Activated CD8-positive, alpha-beta memory T cell treated with anti-CD3 and anti-CD28 coated beads, Interleukin-2, amount 10 ng/mL, durations not matched to agents 7 days and 5 days (primary cell): ENCODE measurements at regions not wholly inside any gene's neighbourhood (a gene's known extent, or its start where the extent isn't known, plus 50 kb on each side); places are given as distances from the start of the nearest gene placed in this dataset.
"Not testable (repeated sequence)": the region's sequence is repeated elsewhere in the genome, so short reads cannot be mapped to it uniquely, and the experiment has no call there.

Experiments
- ATAC-seq: fragments of 150-1000 bp; cut with Tn5 transposase; one replicate; pipeline ENCODE4 v1.10.0; 2021; ENCODE audit warnings: moderate library complexity
- CTCF ChIA-PET: fragments of 350-600 bp; sonication (Branson Sonifier 250); formaldehyde crosslinking; loops from one replicate; lab custom pipeline; 2021; ENCODE audit warnings: antibody characterized with exemption; lab: Charles Lee
- DNase-seq: peaks from one replicate; pipeline ENCODE4 v3.0.0-alpha.2; 2020
- H3K27ac Mint-ChIP-seq: one replicate; pipeline ENCODE4 v1.8.0; 2021; ENCODE audit warnings: mild to moderate bottlenecking, mixed read lengths
- H3K27me3 Mint-ChIP-seq: one replicate; pipeline ENCODE4 v1.8.0; 2021; ENCODE audit warnings: mixed read lengths
- H3K36me3 Mint-ChIP-seq: one replicate; pipeline ENCODE4 v1.8.0; 2021; ENCODE audit warnings: mild to moderate bottlenecking, mixed read lengths
- H3K4me1 Mint-ChIP-seq: one replicate; pipeline ENCODE4 v1.8.0; 2021; ENCODE audit warnings: mixed read lengths
- H3K4me3 Mint-ChIP-seq: one replicate; pipeline ENCODE4 v1.8.0; 2021; ENCODE audit warnings: mild to moderate bottlenecking, moderate library complexity, mixed read lengths
- H3K9me3 Mint-ChIP-seq: one replicate; pipeline ENCODE4 v1.8.0; 2022; ENCODE audit warnings: low read depth, mixed read lengths

DNA sequence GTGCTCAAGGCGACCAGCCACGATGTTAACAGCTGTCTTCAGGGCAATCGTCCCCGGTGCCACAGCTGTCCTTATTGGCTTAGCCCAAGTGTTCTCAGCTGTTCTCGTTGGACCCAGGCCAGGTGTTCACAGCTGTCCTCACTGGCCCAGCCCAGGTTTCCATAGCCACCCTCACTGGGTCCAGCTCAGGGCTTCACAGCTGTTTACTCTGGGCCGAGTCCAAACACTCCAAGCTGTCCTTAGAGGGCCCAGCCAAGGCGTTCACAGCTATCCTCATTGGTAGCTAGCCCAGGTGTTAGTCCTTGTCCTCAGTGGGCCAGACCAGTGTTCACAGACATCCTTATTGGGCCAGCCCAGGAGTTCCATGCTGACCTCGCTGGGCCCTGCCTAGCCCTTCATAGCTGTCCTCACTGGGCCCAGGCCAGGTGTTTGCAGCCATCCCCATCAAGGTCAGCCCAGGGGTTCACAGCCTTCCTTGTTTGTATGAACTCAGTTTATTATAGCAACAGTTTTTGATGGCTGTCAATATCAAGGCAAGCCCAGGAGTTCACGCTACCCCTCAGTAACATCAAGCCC lies 106.0 kb upstream of the THOC3 start:
- H3K4me3 Mint-ChIP-seq, DNase-seq, H3K27me3 Mint-ChIP-seq, H3K9me3 Mint-ChIP-seq, CTCF ChIA-PET, ATAC-seq, H3K4me1 Mint-ChIP-seq, H3K36me3 Mint-ChIP-seq, H3K27ac Mint-ChIP-seq: not testable (repeated sequence)

GRCh38 chr5:176083717-176084116 lies 115.6 kb upstream of the THOC3 start:
- ATAC-seq, H3K27ac Mint-ChIP-seq, DNase-seq, H3K4me3 Mint-ChIP-seq, H3K9me3 Mint-ChIP-seq, H3K36me3 Mint-ChIP-seq, H3K4me1 Mint-ChIP-seq, CTCF ChIA-PET, H3K27me3 Mint-ChIP-seq: not testable (repeated sequence)

DNA sequence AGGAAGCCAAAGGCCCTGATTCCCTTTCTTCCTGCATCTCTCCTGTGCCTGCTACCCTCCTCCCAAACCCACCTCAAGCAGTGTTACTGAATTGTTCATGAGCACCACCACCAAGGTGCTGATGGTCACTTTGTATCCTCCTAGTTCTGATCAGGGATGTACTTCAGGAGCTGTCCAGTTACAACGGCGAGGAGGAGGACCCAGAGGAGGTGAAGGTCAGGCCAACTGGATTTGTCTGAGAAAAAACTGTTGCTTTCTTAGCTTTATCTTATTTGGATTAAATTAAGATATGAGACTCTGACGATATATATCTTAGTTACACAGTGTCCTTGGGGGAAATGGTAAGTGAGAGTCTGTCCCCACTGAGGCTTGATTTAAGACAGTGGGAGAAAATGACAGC lies 135.0 kb upstream of the THOC3 start:
- CTCF ChIA-PET, H3K9me3 Mint-ChIP-seq, H3K4me3 Mint-ChIP-seq, ATAC-seq, DNase-seq, H3K4me1 Mint-ChIP-seq, H3K27me3 Mint-ChIP-seq, H3K27ac Mint-ChIP-seq, H3K36me3 Mint-ChIP-seq: not testable (repeated sequence)

DNA sequence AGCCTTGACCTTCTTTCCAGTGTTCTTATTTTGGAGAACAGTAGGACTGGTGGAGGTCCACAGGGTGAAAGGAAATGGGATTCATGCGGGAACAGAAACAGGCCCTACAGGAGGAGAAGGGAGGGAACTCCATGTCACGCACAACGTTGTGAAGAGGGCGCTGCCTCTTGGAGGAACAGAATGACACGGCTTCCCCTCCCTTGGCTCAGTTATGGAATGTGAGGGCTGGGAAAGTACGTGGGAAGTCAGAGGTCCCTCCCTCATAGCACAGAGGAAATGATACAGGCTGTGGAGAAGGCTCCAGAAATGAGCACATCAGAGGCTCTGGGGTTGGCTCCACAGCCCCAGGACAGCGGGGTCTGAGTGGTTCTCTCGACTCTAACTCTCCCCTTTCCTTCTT lies 125.3 kb upstream of the SIMC1 start:
- H3K27ac Mint-ChIP-seq, H3K4me3 Mint-ChIP-seq, H3K9me3 Mint-ChIP-seq, CTCF ChIA-PET, H3K27me3 Mint-ChIP-seq, ATAC-seq, H3K4me1 Mint-ChIP-seq, H3K36me3 Mint-ChIP-seq, DNase-seq: not testable (repeated sequence)

- H3K27me3 Mint-ChIP-seq, ATAC-seq, H3K27ac Mint-ChIP-seq, H3K4me1 Mint-ChIP-seq, DNase-seq, H3K9me3 Mint-ChIP-seq, H3K36me3 Mint-ChIP-seq, H3K4me3 Mint-ChIP-seq, CTCF ChIA-PET: not testable (repeated sequence)
Observed at GRCh38 chr5:176113673-176114335, 124.4 kb upstream of the SIMC1 start.

DNA sequence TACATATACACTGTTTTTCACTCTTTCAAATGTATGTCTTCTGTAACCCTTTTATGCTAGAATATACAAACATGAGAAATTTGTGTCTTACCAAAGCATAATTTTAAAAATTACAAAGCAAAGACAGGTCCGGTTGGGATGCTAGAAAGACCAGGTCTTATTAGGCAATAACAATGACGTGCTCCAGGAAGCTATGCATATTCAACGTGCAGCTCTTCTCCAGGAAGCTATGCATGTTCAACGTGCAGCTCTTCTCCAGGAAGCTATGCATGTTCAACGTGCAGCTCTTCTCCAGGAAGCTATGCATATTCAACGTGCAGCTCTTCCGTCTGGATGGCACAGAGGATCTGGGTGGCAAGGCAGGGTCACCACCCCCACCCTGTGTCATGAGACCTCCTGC lies 123.4 kb upstream of the SIMC1 start:
- DNase-seq, H3K4me3 Mint-ChIP-seq, ATAC-seq, H3K9me3 Mint-ChIP-seq, H3K27ac Mint-ChIP-seq, H3K4me1 Mint-ChIP-seq, CTCF ChIA-PET, H3K27me3 Mint-ChIP-seq, H3K36me3 Mint-ChIP-seq: not testable (repeated sequence)

DNA sequence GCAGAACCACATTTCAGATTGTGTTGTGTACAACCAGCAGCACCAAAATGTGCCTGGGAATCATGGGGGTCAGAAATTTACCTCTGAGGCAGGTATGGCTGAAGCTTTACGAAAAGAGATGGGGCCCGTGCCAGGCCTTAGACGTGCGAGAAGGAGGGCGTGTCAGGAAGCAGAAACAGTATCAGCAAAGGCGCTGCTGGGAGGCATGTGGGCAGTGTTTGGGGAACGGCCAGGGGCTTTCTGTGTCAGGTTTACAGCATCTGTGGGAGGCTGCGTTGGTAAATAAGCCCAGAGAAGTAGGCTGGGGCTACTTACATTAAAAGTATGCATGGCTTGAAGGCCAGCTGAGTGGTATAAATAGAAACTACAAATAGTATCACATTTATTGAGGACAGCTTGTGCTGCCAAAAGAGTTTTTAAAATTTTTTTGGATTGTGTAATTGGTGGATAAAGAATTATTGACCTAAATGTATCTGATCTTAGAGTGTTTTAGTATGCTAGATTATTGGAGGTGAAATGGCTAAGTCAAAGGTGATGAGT lies 120.5 kb upstream of the SIMC1 start:
- H3K27ac Mint-ChIP-seq, H3K36me3 Mint-ChIP-seq, H3K27me3 Mint-ChIP-seq, CTCF ChIA-PET, DNase-seq, H3K4me3 Mint-ChIP-seq, ATAC-seq, H3K9me3 Mint-ChIP-seq, H3K4me1 Mint-ChIP-seq: not testable (repeated sequence)

DNA sequence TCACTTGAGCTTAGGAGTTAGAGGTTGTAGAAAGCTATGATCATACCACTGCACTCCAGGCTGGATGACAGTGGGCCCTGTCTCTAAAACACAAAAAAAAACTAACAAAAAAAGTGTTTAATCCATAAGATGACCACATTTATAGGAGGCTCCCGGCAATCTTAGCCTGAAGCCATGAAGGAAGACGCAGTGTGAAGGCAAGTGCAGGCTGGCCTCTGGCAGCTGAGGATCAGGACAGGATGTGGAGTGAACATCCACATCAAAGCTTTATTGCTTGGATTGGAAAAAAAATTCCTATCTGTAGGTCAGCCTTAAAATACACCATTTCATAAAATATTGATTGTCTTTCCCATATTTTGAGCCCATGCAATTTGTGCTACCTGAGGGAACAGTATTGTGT lies 115.9 kb upstream of the SIMC1 start:
- DNase-seq, ATAC-seq, CTCF ChIA-PET, H3K9me3 Mint-ChIP-seq, H3K27me3 Mint-ChIP-seq, H3K4me1 Mint-ChIP-seq, H3K4me3 Mint-ChIP-seq, H3K27ac Mint-ChIP-seq, H3K36me3 Mint-ChIP-seq: not testable (repeated sequence)

DNA sequence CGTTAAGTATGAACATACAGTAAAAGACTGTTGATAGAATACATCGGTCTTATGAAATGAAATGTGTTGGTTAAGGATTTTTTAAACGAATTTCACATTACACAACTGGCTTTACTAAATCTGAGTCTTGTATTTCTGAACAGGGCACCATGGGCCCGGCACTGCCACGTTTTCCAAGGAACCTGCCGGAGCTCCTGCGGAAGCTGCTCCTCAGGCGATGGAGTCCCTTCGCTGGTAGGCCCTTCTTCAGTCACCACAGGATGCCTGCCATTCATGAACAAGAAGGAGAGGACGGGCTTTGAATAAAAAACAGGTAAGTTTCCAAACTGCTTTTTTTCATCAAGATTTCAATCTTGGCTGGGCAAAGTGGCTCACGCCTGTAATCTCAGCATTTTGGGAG lies 114.1 kb upstream of the SIMC1 start:
- ATAC-seq, H3K9me3 Mint-ChIP-seq, CTCF ChIA-PET, H3K27ac Mint-ChIP-seq, H3K4me1 Mint-ChIP-seq, H3K4me3 Mint-ChIP-seq, DNase-seq, H3K36me3 Mint-ChIP-seq, H3K27me3 Mint-ChIP-seq: not testable (repeated sequence)

GRCh38 chr5:176131771-176132170 lies 106.5 kb upstream of the SIMC1 start:
- H3K27me3 Mint-ChIP-seq = peaks cover 46% of the 10 kb centered on the region
- CTCF ChIA-PET = no interaction called here
- DNase-seq (no peak), ATAC-seq (no peak)
- H3K9me3 Mint-ChIP-seq = no peaks in the 10 kb centered on the region
- H3K36me3 Mint-ChIP-seq = no peaks in the 10 kb centered on the region
- peaks cover 5% of the 10 kb centered on the region for H3K4me1 Mint-ChIP-seq
- H3K4me3 Mint-ChIP-seq = no peak overlapping the region
- no peak overlapping the region for H3K27ac Mint-ChIP-seq

DNA sequence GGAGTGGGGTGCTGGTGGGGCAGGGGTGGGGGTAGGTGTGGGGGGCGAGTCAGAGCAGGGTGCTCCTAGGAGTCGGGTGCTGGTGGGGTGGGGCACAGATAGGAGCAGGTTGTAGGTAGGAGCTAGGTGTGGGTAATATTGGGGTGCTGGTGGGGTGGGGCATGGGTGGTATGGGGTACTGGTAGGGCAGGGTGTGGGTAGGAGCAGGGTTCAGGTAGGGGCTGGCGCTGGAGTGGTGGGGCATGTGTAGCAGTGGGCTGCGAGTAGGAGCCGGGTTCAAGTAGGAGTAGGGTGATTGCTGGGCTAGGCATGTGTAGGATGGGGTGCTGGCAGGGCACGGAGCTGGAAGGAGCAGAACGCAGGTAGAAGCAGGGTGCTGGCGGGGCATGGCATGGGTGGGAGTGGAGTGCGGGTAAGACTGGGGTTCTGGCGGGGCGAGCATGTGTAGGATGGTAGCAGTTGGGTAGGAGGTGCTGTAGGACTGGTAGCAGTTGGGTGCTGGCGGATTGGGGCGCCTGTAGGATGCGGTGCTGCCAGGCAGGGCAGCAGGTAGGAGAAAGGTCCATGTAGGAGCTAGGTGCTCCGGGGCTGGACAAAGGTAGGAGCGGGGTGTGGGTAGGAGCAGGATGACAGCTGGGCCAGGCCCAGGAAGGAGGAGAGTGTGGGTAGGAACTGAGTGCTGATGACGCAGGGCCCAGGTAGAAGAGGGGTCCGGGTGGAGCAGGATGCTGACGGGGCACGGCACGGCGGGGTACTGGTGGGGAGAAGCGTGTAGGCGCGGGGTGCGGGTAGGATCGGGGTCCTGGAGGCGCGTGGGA lies 105.5 kb upstream of the SIMC1 start:
- DNase-seq (no peak), ATAC-seq (no peak)
- H3K27ac Mint-ChIP-seq = no peak overlapping the region
- H3K27me3 Mint-ChIP-seq = peaks cover 51% of the 10 kb centered on the region
- CTCF ChIA-PET = no interaction called here
- peaks cover 5% of the 10 kb centered on the region for H3K4me1 Mint-ChIP-seq
- no peak overlapping the region for H3K4me3 Mint-ChIP-seq
- H3K36me3 Mint-ChIP-seq = no peaks in the 10 kb centered on the region
- H3K9me3 Mint-ChIP-seq = no peaks in the 10 kb centered on the region

- H3K36me3 Mint-ChIP-seq = no peaks in the 10 kb centered on the region
- H3K27ac Mint-ChIP-seq = no peak overlapping the region
- no peaks in the 10 kb centered on the region for H3K9me3 Mint-ChIP-seq
- CTCF ChIA-PET = no interaction called here
- H3K4me3 Mint-ChIP-seq = no peak overlapping the region
- ATAC-seq (no peak), DNase-seq (no peak)
- H3K27me3 Mint-ChIP-seq = peaks cover 51% of the 10 kb centered on the region
- H3K4me1 Mint-ChIP-seq = peaks cover 5% of the 10 kb centered on the region
Observed at GRCh38 chr5:176133289-176133870, 104.8 kb upstream of the SIMC1 start.

GRCh38 chr5:176133877-176134276 lies 104.3 kb upstream of the SIMC1 start:
- Mint-ChIP-seq H3K36me3 (no peaks in the 10 kb centered on the region), H3K4me1 (peaks cover 5% of the 10 kb centered on the region), H3K27me3 (peaks cover 51% of the 10 kb centered on the region), H3K4me3 (no peak overlapping the region), H3K27ac (no peak overlapping the region), H3K9me3 (no peaks in the 10 kb centered on the region)
- CTCF ChIA-PET = no interaction called here
- ATAC-seq (no peak), DNase-seq (no peak)
